ENCODE measurements at regions not wholly inside any gene's neighbourhood (a gene's known extent, or its start where the extent isn't known, plus 50 kb on each side); places are given as distances from the start of the nearest gene placed in this dataset.

GRCh38 chr21:19577381-19577780 lies 1173.8 kb upstream of the TMPRSS15 start:
- TF ChIP-seq POLR2A (IDR thresholded peaks at IDR 0.05; ENCODE audit: extremely low read depth, insufficient read length) (no peak), CTCF (IDR thresholded peaks at IDR 0.05; ENCODE audit: low read depth, low read length) (no peak)
- TF ChIP-seq, protein P1, sequence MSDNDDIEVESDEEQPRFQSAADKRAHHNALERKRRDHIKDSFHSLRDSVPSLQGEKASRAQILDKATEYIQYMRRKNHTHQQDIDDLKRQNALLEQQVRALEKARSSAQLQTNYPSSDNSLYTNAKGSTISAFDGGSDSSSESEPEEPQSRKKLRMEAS (IDR thresholded peaks at IDR 0.05; ENCODE audit: low read depth, low read length) = no peak
